ENCODE measurements at regions not wholly inside any gene's neighbourhood (a gene's known extent, or its start where the extent isn't known, plus 50 kb on each side); places are given as distances from the start of the nearest gene placed in this dataset.

- Mint-ChIP-seq H3K9me3 (ENCODE audit: unreplicated experiment) (no peaks in the 10 kb centered on the region), H3K4me1 (ENCODE audit: unreplicated experiment) (no peaks in the 10 kb centered on the region), H3K36me3 (ENCODE audit: unreplicated experiment) (no peaks in the 10 kb centered on the region), H3K27ac (ENCODE audit: unreplicated experiment) (no peak overlapping the region), H3K27me3 (ENCODE audit: unreplicated experiment) (no peaks in the 10 kb centered on the region), H3K4me3 (ENCODE audit: unreplicated experiment) (no peak overlapping the region)
- TF ChIP-seq CTCF (IDR thresholded peaks at IDR 0.05), result no peak
- DNase-seq (ENCODE audit: extremely low spot score, unreplicated experiment), result no peak
These were observed 926.8 kb upstream of the SLC39A10 start for GRCh38 chr2:194730266-194730665.

- no peaks in the 10 kb centered on the region for H3K27me3 Mint-ChIP-seq (ENCODE audit: unreplicated experiment)
- no peak for TF ChIP-seq CTCF (IDR thresholded peaks at IDR 0.05)
- H3K4me3 Mint-ChIP-seq (ENCODE audit: unreplicated experiment), result no peak overlapping the region
- H3K4me1 Mint-ChIP-seq (ENCODE audit: unreplicated experiment), result no peaks in the 10 kb centered on the region
- no peaks in the 10 kb centered on the region for H3K9me3 Mint-ChIP-seq (ENCODE audit: unreplicated experiment)
- no peak overlapping the region for H3K27ac Mint-ChIP-seq (ENCODE audit: unreplicated experiment)
- no peak for DNase-seq (ENCODE audit: extremely low spot score, unreplicated experiment)
- H3K36me3 Mint-ChIP-seq (ENCODE audit: unreplicated experiment), result no peaks in the 10 kb centered on the region
These were observed 931.9 kb upstream of the SLC39A10 start for GRCh38 chr2:194725169-194725568.

- no peak overlapping the region for H3K4me3 Mint-ChIP-seq (ENCODE audit: unreplicated experiment)
- H3K36me3 Mint-ChIP-seq (ENCODE audit: unreplicated experiment), result no peaks in the 10 kb centered on the region
- H3K9me3 Mint-ChIP-seq (ENCODE audit: unreplicated experiment), result no peaks in the 10 kb centered on the region
- DNase-seq (ENCODE audit: extremely low spot score, unreplicated experiment), result no peak
- no peak for TF ChIP-seq CTCF (IDR thresholded peaks at IDR 0.05)
- no peaks in the 10 kb centered on the region for H3K4me1 Mint-ChIP-seq (ENCODE audit: unreplicated experiment)
- no peak overlapping the region for H3K27ac Mint-ChIP-seq (ENCODE audit: unreplicated experiment)
- H3K27me3 Mint-ChIP-seq (ENCODE audit: unreplicated experiment), result no peaks in the 10 kb centered on the region
These were observed 933.6 kb upstream of the SLC39A10 start for GRCh38 chr2:194723446-194723845.

GRCh38 chr2:194721227-194721626 is 935.8 kb upstream of the SLC39A10 start:
- Mint-ChIP-seq H3K4me1 (ENCODE audit: unreplicated experiment) (no peaks in the 10 kb centered on the region), H3K4me3 (ENCODE audit: unreplicated experiment) (no peak overlapping the region), H3K27me3 (ENCODE audit: unreplicated experiment) (no peaks in the 10 kb centered on the region), H3K36me3 (ENCODE audit: unreplicated experiment) (no peaks in the 10 kb centered on the region), H3K27ac (ENCODE audit: unreplicated experiment) (no peak overlapping the region), H3K9me3 (ENCODE audit: unreplicated experiment) (no peaks in the 10 kb centered on the region)
- no peak for DNase-seq (ENCODE audit: extremely low spot score, unreplicated experiment)
- TF ChIP-seq CTCF (IDR thresholded peaks at IDR 0.05), result no peak

- Mint-ChIP-seq H3K27ac (ENCODE audit: unreplicated experiment) (no peak overlapping the region), H3K27me3 (ENCODE audit: unreplicated experiment) (no peaks in the 10 kb centered on the region), H3K9me3 (ENCODE audit: unreplicated experiment) (no peaks in the 10 kb centered on the region), H3K4me1 (ENCODE audit: unreplicated experiment) (no peaks in the 10 kb centered on the region), H3K36me3 (ENCODE audit: unreplicated experiment) (no peaks in the 10 kb centered on the region), H3K4me3 (ENCODE audit: unreplicated experiment) (no peak overlapping the region)
- no peak for DNase-seq (ENCODE audit: extremely low spot score, unreplicated experiment)
- no peak for TF ChIP-seq CTCF (IDR thresholded peaks at IDR 0.05)
These were observed 936.6 kb upstream of the SLC39A10 start for GRCh38 chr2:194720462-194720861.

Data from osteocyte (in vitro differentiated cells).